ENCODE measurements at regions not wholly inside any gene's neighbourhood (a gene's known extent, or its start where the extent isn't known, plus 50 kb on each side); places are given as distances from the start of the nearest gene placed in this dataset.
"Not testable (repeated sequence)": the region's sequence is repeated elsewhere in the genome, so short reads cannot be mapped to it uniquely, and the experiment has no call there.

GRCh38 chr5:84870369-84870768 lies 485.7 kb upstream of the EDIL3 start:
- TF ChIP-seq POLR2A (IDR thresholded peaks at IDR 0.05) (no peak), CTCF (IDR thresholded peaks at IDR 0.05) (no peak)
- Histone ChIP-seq H3K27me3 (no peaks in the 10 kb centered on the region), H3K4me3 (no peak overlapping the region), H3K9me3 (no peaks in the 10 kb centered on the region), H3K27ac (no peak overlapping the region), H3K4me1 (no peaks in the 10 kb centered on the region), H3K36me3 (no peaks in the 10 kb centered on the region)
- no peak for ATAC-seq
- 0 to 48% (median 34%) methylated on average over 1 of the region's 1 CpG for WGBS, 4 donors
- no peak for DNase-seq
- intact Hi-C loops (cut with DNase I): no loop called here

- DNase-seq (no peak), ATAC-seq (no peak)
- Histone ChIP-seq H3K9me3 (no peaks in the 10 kb centered on the region), H3K27ac (no peak overlapping the region), H3K36me3 (no peaks in the 10 kb centered on the region), H3K4me3 (no peak overlapping the region), H3K4me1 (no peaks in the 10 kb centered on the region), H3K27me3 (no peaks in the 10 kb centered on the region)
- 70 to 85% (median 84%) methylated on average over 8 of the region's 8 CpGs for WGBS, 4 donors
- intact Hi-C loops (cut with DNase I): no loop called here
- no peak for TF ChIP-seq POLR2A (IDR thresholded peaks at IDR 0.05)
- no peak for TF ChIP-seq CTCF (IDR thresholded peaks at IDR 0.05)
These were observed 485.0 kb upstream of the EDIL3 start for GRCh38 chr5:84869675-84870074.

GRCh38 chr5:84863936-84864335 lies 479.3 kb upstream of the EDIL3 start:
- H3K9me3 ChIP-seq; intact Hi-C loops (cut with DNase I); DNase-seq; H3K36me3 ChIP-seq; ATAC-seq; H3K4me3 ChIP-seq; H3K27ac ChIP-seq; H3K4me1 ChIP-seq; H3K27me3 ChIP-seq: not testable (repeated sequence)
- 92 to 96% (median 93%) methylated on average over 19 of the region's 19 CpGs for WGBS, 4 donors

- TF ChIP-seq CTCF (IDR thresholded peaks at IDR 0.05) (no peak), POLR2A (IDR thresholded peaks at IDR 0.05) (no peak)
- WGBS, 4 donors: 33 to 41% (median 35%) methylated on average over 1 of the region's 1 CpG
- no peak for ATAC-seq
- intact Hi-C loops (cut with DNase I): no loop called here
- Histone ChIP-seq H3K27ac (no peak overlapping the region), H3K36me3 (no peaks in the 10 kb centered on the region), H3K9me3 (no peaks in the 10 kb centered on the region), H3K4me3 (no peak overlapping the region), H3K27me3 (no peaks in the 10 kb centered on the region), H3K4me1 (no peaks in the 10 kb centered on the region)
- no peak for DNase-seq
These were observed 478.3 kb upstream of the EDIL3 start for GRCh38 chr5:84863020-84863419.

- no peak for TF ChIP-seq CTCF (IDR thresholded peaks at IDR 0.05)
- no peak for TF ChIP-seq POLR2A (IDR thresholded peaks at IDR 0.05)
- WGBS, 4 donors: 80 to 83% (median 83%) methylated on average over 7 of the region's 7 CpGs
These were observed 477.5 kb upstream of the EDIL3 start for GRCh38 chr5:84862132-84862531.

More at GRCh38 chr5:84862132-84862531, 477.5 kb upstream of the EDIL3 start:
- Histone ChIP-seq H3K4me1 (no peaks in the 10 kb centered on the region), H3K36me3 (no peaks in the 10 kb centered on the region), H3K27me3 (no peaks in the 10 kb centered on the region), H3K9me3 (peaks cover 0 to 6% (median under 1%) of the 10 kb centered on the region in 12 donors), H3K27ac (no peak overlapping the region), H3K4me3 (no peak overlapping the region)
- DNase-seq (no peak), ATAC-seq (no peak)
- intact Hi-C loops (cut with DNase I): no loop called here

Data from heart left ventricle (tissue), 16 donors.